HAP-1 (cell line): ENCODE measurements at regions not wholly inside any gene's neighbourhood (a gene's known extent, or its start where the extent isn't known, plus 50 kb on each side); places are given as distances from the start of the nearest gene placed in this dataset.

Experiments used
- DNase-seq, 2 experiments: peaks; one replicate each; pipeline ENCODE4 v3.0.0-alpha.2; 2016 to 2020; ENCODE audit warnings: low spot score in 2 of 2
- H3K27me3 ChIP-seq: fragments of 250-450 bp; sonication (Bioruptor Pico); 2 replicates; pipeline ENCODE4 v1.5.1; 2020; ENCODE audit warnings: low read depth, mild to moderate bottlenecking, moderate library complexity
- H3K36me3 ChIP-seq: fragments of 250-450 bp; sonication (Bioruptor Pico); replicated peaks from 2 replicates; pipeline ENCODE4 v1.5.1; 2020; ENCODE audit warnings: mild to moderate bottlenecking
- H3K4me1 ChIP-seq: fragments of 250-450 bp; sonication (Bioruptor Pico); 2 replicates; pipeline ENCODE4 v1.5.1; 2020; ENCODE audit warnings: mild to moderate bottlenecking
- H3K4me3 ChIP-seq: fragments of 250-450 bp; sonication (Bioruptor Pico); 2 replicates; pipeline ENCODE4 v1.5.1; 2020; ENCODE audit warnings: mild to moderate bottlenecking, moderate library complexity
- H3K9me3 ChIP-seq: fragments of 250-450 bp; sonication (Bioruptor Pico); 2 replicates; pipeline ENCODE4 v1.5.1; 2020; ENCODE audit warnings: mild to moderate bottlenecking, moderate library complexity
- in situ Hi-C: fragments of 300-500 bp; cut with MboI; formaldehyde crosslinking; loops from 3 replicates; pipeline ENCODE4 v1.14.3; 2020; ENCODE audit warnings: low sequenced_read_pairs, inconsistent platforms, mixed read lengths

DNA sequence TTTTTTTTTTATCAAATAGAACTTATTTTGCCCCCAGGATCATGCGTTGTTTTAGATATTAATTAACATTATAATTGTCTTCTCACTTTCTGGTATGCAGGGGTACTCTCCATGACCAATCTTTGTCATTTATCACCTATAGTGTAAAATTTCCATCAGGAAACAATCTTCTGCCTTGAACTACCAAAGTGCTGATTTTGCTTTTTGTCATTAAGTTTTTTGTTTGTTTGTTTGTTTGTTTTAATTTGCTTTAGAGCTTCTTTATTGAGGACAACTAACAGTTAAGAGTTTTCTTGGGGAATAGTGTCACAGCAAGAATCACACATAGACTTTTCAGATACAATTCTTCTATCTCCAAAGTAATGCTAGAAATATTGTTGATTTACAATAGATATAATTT, 171.2 kb upstream of the PRPS1L1 start:
- no peak overlapping the region for H3K4me3 ChIP-seq
- no peaks in the 10 kb centered on the region for H3K27me3 ChIP-seq
- no peaks in the 10 kb centered on the region for H3K36me3 ChIP-seq
- no peak for DNase-seq
- no peaks in the 10 kb centered on the region for H3K9me3 ChIP-seq
- in situ Hi-C loops = no loop called here
- no peaks in the 10 kb centered on the region for H3K4me1 ChIP-seq

DNA sequence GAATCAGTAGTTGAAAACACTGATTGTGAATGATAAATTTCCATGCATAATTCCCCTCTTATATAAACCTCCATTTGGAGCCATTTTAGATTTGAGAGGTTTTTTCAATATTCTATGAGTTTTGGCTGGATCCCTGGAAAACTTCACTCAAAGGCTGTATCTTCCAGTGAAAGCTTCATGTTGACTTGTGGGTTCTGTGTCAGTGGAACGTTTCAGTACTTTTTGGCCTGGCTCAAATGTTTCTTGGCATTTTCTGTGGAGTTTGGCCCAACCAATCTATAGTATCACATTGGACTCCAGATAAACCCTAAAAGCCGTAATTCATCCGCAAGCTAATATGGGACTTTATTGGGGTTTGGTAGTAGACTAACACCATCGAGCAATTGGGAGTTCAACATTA, 172.6 kb upstream of the PRPS1L1 start:
- Histone ChIP-seq H3K36me3 (no peaks in the 10 kb centered on the region), H3K4me1 (no peaks in the 10 kb centered on the region), H3K9me3 (no peaks in the 10 kb centered on the region), H3K27me3 (no peaks in the 10 kb centered on the region), H3K4me3 (no peak overlapping the region)
- in situ Hi-C loops = no loop called here
- no peak for DNase-seq

DNA sequence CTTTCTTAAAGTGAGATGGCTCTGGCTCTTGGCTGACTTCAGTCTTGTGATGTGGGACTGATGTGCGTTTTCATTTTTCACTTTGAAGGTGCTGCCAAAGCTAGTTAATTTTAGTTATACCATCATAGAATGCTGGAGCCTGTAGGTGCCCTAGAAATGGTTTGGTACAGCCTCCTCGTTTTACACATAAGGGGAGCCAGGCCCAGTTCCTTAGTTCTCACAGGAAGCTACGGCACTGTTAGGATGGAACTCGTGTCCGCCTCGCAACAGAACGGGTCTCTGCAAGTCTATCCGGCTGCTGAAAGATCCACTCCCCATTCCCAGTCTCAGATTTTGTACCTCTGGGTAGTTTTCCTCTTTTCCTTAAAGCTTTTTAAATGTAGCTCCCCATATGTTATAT, 173.2 kb upstream of the PRPS1L1 start:
- DNase-seq = no peak
- in situ Hi-C loops = no loop called here
- Histone ChIP-seq H3K27me3 (no peaks in the 10 kb centered on the region), H3K4me3 (no peak overlapping the region), H3K36me3 (no peaks in the 10 kb centered on the region), H3K4me1 (peaks cover under 1% of the 10 kb centered on the region; the same call in 1 of the 2 replicates), H3K9me3 (no peaks in the 10 kb centered on the region)

DNA sequence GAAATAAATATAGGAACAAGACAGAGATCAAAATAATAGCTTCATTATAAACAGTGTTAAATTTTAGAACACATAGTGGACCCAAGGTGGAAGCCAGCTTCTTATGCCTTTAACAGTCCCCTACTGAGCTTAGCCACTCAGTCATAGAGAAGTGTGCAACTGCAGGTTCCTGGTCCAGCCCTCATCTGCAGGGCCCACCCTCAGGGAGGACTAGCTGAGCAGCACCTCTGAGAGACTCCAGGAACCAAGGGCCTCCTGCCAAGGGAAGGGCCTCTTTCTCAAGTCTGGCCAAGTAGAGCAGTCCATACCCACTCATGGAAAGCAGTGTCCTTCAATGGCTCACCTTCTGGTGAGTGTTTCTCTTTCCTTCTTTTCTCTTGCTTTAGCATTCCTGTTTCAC, 173.7 kb upstream of the PRPS1L1 start:
- Histone ChIP-seq H3K27me3 (no peaks in the 10 kb centered on the region), H3K4me1 (peaks cover 5% of the 10 kb centered on the region; the same call in 1 of the 2 replicates), H3K9me3 (no peaks in the 10 kb centered on the region), H3K36me3 (no peaks in the 10 kb centered on the region), H3K4me3 (no peak overlapping the region)
- in situ Hi-C loops = no loop called here
- DNase-seq = no peak

DNA sequence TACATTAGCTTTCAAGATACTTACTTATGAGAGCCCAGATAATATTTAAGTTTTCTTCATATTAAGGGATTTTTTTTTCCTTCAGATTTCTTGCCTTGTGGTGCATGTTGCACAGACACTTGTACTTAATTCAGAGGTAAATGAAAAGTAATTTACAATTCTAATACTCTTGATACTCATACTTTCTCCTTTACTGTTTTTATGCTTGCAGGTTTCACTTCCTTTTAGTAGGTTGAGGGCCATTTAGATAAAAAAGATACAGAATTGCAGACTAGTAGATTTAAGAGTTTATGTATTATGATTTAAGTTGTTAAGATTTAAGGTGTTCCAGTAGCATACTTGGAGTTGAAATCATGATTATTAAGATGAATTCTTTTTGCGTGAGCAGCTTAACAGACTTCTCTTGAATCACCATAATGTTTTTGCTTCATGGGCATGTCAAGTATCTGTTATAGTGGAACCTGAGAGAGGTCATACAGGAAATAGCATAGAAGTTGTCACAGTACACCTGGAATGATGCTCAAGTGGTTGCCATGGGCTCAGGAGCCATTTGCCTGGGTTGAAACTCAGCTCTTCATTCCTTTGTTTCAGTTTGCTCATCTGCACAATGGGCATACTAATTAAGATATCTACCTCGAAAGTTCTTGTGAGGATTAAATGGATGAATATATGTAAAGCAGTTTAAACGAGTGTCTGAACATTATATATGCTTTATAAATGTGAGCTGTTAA, 174.8 kb upstream of the PRPS1L1 start:
- Histone ChIP-seq H3K4me1 (peaks cover 9% of the 10 kb centered on the region), H3K36me3 (no peaks in the 10 kb centered on the region), H3K9me3 (no peaks in the 10 kb centered on the region), H3K4me3 (no peak overlapping the region), H3K27me3 (no peaks in the 10 kb centered on the region)
- in situ Hi-C loops = no loop called here
- DNase-seq = no peak

DNA sequence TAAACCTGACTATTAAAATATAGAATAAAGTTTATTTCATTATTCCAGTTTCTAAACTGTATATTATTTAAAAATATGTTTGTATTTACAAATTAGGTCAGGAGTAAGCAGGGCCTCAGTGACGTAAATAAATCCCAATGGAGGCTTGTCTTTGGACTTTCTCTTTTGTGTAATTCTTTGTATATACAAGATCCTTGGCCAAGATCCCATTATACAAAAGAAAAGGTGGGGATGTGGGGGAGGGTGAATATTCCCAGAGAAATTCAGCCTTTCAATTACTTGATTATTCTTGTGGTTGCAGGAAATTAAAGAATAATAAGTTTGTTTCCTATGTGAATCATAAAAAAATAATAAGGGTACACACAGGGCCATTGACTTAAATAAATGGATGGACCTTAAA, 178.7 kb upstream of the PRPS1L1 start:
- H3K4me1 ChIP-seq = peaks cover 9% of the 10 kb centered on the region
- in situ Hi-C loops = no loop called here
- H3K36me3 ChIP-seq = no peaks in the 10 kb centered on the region
- DNase-seq = peak; percentile 10 to 69
- H3K9me3 ChIP-seq = no peaks in the 10 kb centered on the region
- no peak overlapping the region for H3K4me3 ChIP-seq
- H3K27me3 ChIP-seq = peaks cover 4% of the 10 kb centered on the region; the same call in 1 of the 2 replicates

DNA sequence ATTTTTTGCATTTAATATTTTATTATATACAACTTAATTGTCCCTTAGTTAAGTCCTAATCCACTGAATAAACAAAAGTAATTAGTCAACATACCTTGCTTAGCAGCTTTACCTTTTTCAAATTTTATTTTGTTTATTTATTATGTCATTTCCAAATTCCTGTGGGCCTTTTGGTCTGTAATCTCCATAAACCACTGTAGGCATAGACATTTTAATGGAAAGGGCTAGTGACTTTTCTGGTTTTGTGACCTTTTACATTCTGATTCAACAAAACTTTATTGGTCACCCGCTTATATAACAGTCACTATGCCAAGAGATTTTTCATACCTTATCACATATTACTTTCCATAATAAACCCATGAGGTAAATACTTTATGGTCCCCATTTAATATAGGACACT, 181.3 kb upstream of the PRPS1L1 start:
- Histone ChIP-seq H3K9me3 (no peaks in the 10 kb centered on the region), H3K27me3 (peaks cover 6% of the 10 kb centered on the region; the same call in 1 of the 2 replicates), H3K36me3 (no peaks in the 10 kb centered on the region), H3K4me1 (peaks cover 9% of the 10 kb centered on the region), H3K4me3 (no peak overlapping the region)
- DNase-seq = no peak
- in situ Hi-C loops = no loop called here

DNA sequence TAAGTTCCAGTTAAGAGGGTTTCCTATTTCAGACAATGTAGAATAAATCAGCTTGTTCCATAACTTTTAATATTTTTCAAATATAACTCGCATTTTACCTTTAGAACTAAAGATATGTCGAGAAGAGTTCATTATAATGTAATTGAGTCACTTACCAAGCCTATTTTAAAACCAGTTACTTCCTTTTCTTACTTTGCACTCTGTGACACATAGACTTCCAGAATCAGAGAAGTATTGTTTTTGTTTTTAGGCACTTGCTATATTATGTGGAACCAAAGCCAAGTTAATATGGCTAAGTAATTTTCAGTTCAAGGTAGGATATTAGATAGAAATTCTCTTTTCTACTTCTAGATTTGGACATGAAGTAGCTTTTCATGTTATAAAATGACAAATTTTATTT, 182.7 kb upstream of the PRPS1L1 start:
- Histone ChIP-seq H3K4me1 (peaks cover 9% of the 10 kb centered on the region), H3K4me3 (no peak overlapping the region), H3K9me3 (no peaks in the 10 kb centered on the region), H3K27me3 (peaks cover 6% of the 10 kb centered on the region; the same call in 1 of the 2 replicates), H3K36me3 (no peaks in the 10 kb centered on the region)
- no peak for DNase-seq
- in situ Hi-C loops = no loop called here

DNA sequence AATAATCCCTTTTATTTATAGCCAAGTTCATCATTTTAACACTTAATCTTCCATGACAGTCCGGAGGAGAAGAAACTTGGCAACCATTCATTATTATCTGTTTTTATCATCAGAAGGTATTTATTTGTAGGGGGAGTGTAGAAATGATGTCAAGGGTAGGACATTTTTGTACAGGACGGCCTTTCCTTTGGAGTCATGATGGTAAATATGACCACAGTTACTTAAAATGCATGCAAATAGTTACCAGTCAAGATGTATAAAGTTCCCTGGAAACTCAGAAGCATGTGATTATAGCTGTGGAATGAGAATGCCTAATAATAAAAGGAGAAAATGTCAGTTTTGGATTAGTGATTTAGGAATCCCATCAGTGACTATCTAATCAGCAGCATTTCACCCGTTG, 183.1 kb upstream of the PRPS1L1 start:
- in situ Hi-C loops = no loop called here

DNA sequence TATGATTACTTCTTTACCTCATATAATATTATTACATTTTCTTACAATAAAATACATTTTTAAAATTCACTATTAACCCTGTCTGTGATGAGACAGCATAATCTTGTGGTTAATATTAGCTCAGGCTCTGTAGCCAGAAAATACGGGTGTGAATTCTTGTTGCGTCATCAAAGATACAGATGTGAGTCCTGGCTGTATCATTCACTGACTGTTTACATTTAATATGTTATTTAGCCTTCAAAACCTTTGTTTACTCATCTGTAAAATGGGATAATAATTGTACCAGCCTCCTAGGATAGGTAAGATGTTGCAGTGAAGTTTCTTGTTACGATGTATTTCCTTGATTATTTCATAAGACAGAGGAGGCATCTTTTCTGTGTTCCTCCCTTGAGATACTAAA, 184.7 kb upstream of the PRPS1L1 start:
- Histone ChIP-seq H3K27me3 (peaks cover 6% of the 10 kb centered on the region; the same call in 1 of the 2 replicates), H3K36me3 (no peaks in the 10 kb centered on the region), H3K4me1 (no peaks in the 10 kb centered on the region), H3K4me3 (no peak overlapping the region), H3K9me3 (no peaks in the 10 kb centered on the region)
- in situ Hi-C loops = no loop called here
- no peak for DNase-seq

More for the DNA sequence above, 183.1 kb upstream of the PRPS1L1 start:
- Histone ChIP-seq H3K36me3 (no peaks in the 10 kb centered on the region), H3K27me3 (peaks cover 6% of the 10 kb centered on the region; the same call in 1 of the 2 replicates), H3K9me3 (no peaks in the 10 kb centered on the region), H3K4me3 (no peak overlapping the region), H3K4me1 (peaks cover 9% of the 10 kb centered on the region)
- no peak for DNase-seq

DNA sequence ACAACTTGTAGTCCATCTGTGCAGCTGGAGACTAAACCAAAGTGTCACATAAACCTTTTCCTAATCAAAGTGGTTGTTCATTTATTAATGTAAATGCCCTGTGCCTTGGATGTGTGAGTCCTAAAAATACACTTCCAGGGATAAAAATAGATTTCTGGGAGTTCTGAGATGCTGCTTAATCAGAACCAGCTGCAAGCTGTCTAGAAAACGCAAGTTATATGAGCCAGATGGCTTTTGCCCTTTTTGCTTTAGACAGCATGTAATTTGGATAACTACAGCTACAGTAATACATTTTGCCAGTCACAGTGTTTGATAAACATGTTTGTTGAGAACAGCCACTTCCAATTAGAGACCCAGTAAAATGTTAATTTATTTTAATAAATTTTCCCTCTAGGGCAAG, 185.1 kb upstream of the PRPS1L1 start:
- no peaks in the 10 kb centered on the region for H3K36me3 ChIP-seq
- no peak overlapping the region for H3K4me3 ChIP-seq
- no peaks in the 10 kb centered on the region for H3K9me3 ChIP-seq
- in situ Hi-C loops = no loop called here
- DNase-seq = no peak
- no peaks in the 10 kb centered on the region for H3K4me1 ChIP-seq
- H3K27me3 ChIP-seq = peaks cover 6% of the 10 kb centered on the region; the same call in 1 of the 2 replicates

DNA sequence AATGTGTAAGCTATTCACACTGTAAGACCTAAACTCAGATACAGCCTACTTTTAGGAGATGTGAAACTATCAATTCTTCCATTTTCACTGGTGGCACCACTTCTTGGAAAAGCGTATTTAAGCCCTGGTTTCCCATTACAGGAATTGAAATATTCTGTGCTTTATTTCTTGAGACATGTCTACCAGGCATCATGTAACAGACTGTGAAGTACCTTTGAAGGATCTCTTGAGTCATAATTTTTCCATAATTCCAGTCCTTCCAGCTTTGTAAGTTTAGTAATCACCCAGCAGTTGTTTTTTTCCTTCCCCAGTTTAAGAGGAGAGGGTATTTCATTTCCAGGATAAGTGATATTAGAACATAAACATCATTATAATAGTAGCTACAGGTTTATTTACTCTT, 186.0 kb upstream of the PRPS1L1 start:
- Histone ChIP-seq H3K27me3 (peaks cover 6% of the 10 kb centered on the region; the same call in 1 of the 2 replicates), H3K4me1 (no peaks in the 10 kb centered on the region), H3K4me3 (no peak overlapping the region), H3K36me3 (no peaks in the 10 kb centered on the region), H3K9me3 (no peaks in the 10 kb centered on the region)
- no peak for DNase-seq
- in situ Hi-C loops = no loop called here

DNA sequence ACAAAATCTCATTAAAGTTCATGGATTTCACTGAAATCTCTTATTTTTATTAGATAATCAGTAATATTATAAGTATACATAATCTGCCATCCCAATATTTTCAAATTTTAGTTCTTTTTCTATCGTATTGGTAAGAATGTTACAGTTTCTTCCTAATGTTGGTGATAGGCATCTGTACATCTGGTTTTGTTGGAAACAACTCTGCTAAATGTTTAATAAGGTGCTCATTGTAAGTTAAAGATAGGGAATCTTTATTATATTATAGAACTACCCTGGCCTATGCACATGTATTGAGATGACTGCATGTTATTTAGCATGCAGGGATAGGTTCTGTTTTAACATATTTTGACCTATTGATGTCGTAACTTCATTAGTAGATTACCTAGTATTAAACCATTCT, 188.6 kb upstream of the PRPS1L1 start:
- Histone ChIP-seq H3K9me3 (no peaks in the 10 kb centered on the region), H3K27me3 (0 out of 2 replicates have a peak, but pooled peaks cover 2% of the 10 kb centered on the region), H3K4me1 (no peaks in the 10 kb centered on the region), H3K36me3 (no peaks in the 10 kb centered on the region), H3K4me3 (no peak overlapping the region)
- in situ Hi-C loops = no loop called here
- no peak for DNase-seq

DNA sequence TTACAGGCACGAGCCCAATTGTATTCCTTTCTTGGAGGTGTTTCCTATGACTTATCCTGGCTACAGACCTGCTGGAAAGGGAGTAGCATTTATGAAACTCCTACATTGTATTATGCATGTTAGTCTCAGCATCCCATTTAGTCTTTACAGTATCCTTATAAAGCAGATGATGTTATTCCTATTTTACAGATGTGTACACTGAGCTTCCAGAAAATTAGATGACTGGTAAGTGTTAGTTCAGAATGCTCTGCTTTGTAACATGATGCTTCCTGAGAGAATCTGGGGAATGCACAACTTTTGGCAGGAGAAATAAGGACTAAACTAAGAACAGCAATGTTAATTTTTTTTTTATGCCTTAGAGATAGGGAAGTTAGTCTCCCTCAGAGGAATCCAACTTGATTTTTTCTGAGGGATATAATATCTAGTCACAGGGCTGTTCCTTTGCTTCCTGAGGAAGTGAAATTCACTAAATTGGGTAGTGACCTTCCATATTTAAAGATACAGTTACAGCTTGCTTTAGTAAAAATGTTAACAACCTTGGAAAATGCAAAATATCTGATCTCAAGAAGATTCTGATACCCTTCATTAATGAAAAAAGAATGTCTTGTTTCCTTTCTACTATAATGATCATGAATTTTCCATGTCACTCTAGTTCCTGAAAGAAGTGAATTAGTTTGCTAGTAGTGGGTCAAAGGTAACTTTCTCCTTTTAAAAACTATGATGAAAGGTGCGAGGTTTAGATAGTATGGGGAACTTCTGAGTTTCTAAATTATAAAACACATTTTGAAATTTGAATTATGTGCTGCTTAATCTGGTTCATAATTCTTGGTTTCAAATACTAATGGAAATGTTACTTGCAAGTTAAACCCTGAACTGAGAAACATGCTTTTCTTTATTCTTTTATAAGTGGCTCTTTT, 194.0 kb upstream of the PRPS1L1 start:
- H3K9me3 ChIP-seq = no peaks in the 10 kb centered on the region
- in situ Hi-C loops = no loop called here
- H3K4me3 ChIP-seq = no peak overlapping the region
- no peak for DNase-seq
- H3K4me1 ChIP-seq = no peaks in the 10 kb centered on the region; the same call in 1 of the 2 replicates
- no peaks in the 10 kb centered on the region for H3K27me3 ChIP-seq
- no peaks in the 10 kb centered on the region for H3K36me3 ChIP-seq
